ENCODE measurements at regions not wholly inside any gene's neighbourhood (a gene's known extent, or its start where the extent isn't known, plus 50 kb on each side); places are given as distances from the start of the nearest gene placed in this dataset.

GRCh38 chr15:36347272-36347858 is 232.1 kb upstream of the CDIN1 start:
- no peak for DNase-seq (ENCODE audit: low read depth in 2 of 2)

GRCh38 chr15:36356466-36356865 is 223.0 kb upstream of the CDIN1 start:
- no peak for DNase-seq (ENCODE audit: low read depth in 2 of 2)

DNA sequence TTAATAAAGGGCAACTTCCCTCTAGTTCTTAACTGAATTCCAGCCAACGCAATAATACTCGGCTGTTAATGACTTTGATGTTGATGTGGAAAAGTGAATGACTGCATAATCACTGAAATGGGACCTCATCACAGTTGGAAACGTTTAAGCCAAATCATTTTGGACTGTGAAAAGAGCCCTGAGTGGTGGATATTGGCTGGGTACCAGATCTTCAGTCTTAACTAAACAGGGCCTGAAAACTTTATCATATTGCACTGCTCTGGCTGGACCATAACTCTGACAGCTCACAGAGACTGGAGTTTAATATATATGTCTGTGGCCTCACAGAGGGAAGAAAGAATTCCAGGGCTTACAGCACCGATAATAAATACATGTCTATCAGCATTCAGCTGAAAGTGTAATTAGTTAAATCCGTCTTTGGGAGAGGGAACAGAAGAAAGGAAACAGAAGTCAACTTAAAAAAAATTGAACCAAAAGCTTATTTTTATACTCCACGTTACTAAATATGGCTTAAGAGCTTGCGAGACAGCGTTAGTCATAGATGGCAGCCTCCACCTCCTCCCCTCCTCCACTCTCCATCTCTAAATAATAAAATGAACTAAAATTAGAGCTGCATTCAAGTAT is 222.3 kb upstream of the CDIN1 start:
- no peak for DNase-seq (ENCODE audit: low read depth in 2 of 2)

- no peak for DNase-seq (ENCODE audit: low read depth in 2 of 2)
Observed at GRCh38 chr15:36358094-36358493, 221.3 kb upstream of the CDIN1 start.

- no peak for DNase-seq (ENCODE audit: low read depth in 2 of 2)
Observed at GRCh38 chr15:36358523-36358922, 220.9 kb upstream of the CDIN1 start.

GRCh38 chr15:36359286-36359685 is 220.1 kb upstream of the CDIN1 start:
- DNase-seq (ENCODE audit: low read depth in 2 of 2): no peak

DNA sequence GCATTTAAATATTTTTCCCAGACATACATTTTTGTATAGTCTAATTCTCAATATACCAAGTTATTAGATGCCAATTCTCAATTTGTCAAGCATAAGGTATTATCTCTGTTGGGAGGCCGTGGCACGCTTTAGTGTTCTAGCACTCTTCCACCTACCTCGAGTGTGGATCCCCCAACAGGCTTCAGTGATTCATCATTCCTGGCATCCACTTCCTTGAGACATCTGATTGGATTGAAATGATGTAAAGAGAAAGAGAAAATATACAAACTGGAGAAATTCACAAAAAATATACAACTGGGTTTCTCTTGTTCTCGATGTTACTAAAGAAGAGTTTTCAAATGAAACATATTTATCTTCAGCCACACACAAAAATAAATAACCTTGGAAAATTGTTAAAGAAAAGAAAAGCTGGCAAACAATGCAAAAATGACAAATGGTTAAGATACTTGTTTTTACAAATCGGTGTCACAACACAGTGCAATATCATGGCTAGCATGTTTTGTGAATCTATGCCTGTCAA is 218.0 kb upstream of the CDIN1 start:
- DNase-seq (ENCODE audit: low read depth in 2 of 2): no peak

DNA sequence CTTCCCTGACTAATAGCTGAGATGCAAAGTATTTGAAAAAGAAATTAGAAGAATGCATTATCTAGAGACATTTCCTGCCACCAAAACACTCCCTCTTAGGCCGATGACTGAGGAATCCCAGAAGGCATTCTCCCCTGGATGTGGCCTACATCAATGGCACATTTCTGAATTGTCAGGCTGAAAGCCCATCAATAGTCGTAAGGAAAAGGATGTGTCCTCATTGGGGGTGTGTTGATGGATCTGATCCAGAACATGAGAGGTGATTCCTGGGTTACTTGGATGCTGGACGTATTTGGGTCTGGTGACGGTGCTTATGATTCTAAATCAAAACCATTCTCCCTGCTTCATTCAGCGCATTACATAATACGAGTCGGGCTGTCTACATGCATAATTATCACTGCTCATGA is 216.9 kb upstream of the CDIN1 start:
- no peak for DNase-seq (ENCODE audit: low read depth in 2 of 2)

DNA sequence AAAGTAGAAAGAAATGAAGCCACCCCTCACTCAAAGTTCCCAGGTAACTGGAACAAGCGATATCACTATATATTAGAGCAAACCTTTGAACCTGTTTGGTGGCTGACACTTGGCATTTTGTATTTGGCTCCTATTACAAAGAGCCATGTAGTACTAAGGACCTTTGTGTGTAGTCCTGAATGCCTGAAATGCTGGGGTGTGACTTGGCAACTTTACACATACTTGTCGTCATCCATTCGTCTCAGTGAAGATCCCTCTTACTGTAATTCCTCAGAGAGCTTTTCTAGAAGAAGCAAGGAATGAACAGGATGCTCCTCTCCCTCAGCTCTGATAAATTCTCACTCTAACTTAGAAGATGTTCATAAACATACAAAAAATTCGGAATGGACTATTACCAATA is 216.1 kb upstream of the CDIN1 start:
- DNase-seq (ENCODE audit: low read depth in 2 of 2): no peak

DNA sequence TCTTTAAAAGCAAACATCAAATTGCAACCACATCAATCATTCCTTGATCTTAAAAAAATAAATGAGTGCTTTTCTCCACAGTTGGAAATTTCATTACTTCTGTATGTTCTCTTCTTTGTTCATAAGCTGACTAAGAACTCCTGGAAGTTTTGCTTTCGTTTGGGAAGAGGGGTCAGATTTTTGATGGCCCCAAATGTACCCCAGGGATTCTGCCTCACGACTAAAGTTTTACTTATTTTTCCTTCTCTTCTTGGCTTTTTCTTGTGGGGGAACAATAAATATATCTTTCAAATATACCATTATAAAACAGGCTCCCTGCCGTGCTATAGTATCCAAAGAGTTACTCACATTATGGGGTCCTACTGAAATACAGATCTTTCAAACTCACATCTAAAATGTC is 215.0 kb upstream of the CDIN1 start:
- DNase-seq (ENCODE audit: low read depth in 2 of 2): no peak

GRCh38 chr15:36365963-36366362 is 213.5 kb upstream of the CDIN1 start:
- DNase-seq (ENCODE audit: low read depth in 2 of 2): no peak

DNA sequence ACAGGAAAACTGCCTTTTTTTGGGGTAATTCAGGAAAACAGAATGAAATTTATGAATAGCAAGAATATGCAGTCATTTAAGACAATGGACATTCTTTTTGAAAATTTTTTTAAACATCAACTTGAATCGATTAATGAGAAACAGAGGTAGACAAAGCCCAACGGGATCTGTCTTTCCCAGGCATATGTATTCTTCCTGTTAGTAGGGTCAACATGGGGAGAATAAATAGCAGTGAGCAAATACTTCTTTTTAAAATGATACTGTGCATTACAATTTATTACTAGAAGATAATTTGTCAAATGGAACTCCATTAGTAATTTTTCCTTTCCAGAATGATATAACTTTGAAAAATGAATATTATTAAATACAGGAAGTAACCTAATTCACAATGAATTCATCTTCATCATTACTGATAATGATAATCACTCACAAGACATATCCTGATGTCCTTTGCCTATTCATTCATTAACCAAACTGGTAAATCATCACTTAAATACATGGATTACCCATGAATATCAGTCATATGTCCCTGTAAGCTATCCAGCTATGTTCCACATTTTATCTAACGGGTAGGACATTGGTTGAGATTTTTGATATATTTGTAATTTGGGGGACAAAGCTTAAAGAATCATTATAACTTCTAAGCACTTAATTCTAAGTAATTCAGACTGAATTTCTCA is 209.2 kb upstream of the CDIN1 start:
- no peak for DNase-seq (ENCODE audit: low read depth in 2 of 2)

- no peak for DNase-seq (ENCODE audit: low read depth in 2 of 2)
Observed at GRCh38 chr15:36370731-36371112, 208.7 kb upstream of the CDIN1 start.

DNA sequence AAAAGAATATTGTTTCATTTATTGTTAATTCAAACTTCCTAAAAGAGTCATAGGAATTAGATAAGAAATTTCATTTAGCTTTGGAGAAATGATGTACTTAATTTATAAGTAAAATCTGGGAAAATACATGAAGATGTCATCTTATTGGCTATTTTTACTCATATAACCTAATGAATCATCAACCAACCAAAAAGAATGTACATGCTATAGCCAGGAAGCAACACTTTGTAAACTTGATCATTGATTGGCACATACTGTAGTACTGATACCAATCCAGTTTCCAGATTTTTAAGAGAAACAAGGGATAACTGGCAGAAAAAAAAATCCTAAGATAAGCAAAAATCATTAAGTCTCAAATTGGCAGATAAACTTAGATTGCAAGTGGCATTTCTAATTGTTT is 207.9 kb upstream of the CDIN1 start:
- DNase-seq (ENCODE audit: low read depth in 2 of 2): no peak

- DNase-seq (ENCODE audit: low read depth in 2 of 2): no peak
Observed at GRCh38 chr15:36372968-36373367, 206.5 kb upstream of the CDIN1 start.

DNA sequence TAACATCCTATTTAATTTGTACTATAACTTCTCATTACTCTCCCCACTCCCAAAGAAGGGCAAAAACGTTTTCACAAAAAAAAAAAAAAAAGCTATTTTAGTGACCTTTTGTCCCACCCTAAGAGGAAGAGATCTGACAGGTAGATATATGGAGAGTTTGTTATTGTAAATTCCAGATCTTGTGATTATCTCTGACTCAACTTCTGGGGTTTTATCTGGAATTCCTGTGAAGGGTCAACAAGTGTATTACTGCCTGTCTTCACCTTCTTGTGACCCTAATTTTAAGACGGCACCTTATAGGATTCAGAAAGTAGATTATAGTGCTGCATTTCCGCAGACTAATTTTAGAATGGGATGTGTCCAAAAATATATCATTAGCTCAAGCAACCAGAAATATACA is 205.9 kb upstream of the CDIN1 start:
- no peak for DNase-seq (ENCODE audit: low read depth in 2 of 2)

DNA sequence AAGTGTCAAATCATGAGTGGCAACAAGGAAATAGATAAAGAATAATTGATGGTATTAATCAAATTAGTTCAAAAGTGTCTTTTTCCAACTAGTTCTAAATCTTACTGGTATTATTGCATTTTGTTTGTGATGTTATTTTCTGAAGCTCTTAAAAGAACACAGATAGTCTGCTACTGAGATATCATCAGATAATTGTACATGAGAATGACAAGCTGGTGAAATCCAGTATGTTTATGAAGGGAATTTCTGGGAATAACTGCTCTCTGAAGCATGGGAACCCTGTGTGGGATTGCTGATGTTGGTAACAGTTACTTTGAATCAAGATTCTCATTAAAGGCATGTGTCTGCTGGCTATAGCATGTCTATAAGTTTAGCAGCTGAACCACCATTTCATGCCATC is 190.3 kb upstream of the CDIN1 start:
- DNase-seq (ENCODE audit: low read depth in 2 of 2): no peak

GRCh38 chr15:36390491-36390890 is 188.9 kb upstream of the CDIN1 start:
- DNase-seq (ENCODE audit: low read depth in 2 of 2): no peak

DNA sequence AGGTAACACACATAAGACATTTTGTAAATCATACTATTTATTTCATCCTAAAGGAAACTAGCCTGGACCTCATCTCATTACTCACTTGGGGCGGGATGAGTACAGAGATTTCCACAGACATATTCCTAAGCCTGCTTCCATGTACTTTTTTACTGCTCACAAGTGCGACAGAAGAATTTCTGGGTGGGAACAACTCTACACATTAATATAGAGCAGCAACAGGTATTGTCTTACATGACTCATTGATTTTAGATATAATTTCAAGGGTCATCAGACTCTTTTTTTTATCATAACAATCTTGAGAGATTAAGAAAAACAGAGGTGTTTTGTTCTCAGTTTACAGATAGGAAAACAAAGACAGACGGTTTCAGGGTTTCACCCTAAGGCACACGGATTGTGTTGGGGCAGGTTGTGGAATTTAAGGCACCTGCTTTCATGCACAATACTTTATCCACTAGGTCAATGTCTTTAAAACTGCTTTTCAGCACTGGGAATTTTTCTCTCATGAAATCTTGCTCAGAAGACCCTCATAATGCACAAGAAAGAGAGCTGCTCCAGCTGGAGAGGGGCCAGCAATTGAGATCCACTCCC is 186.7 kb upstream of the CDIN1 start:
- no peak for DNase-seq (ENCODE audit: low read depth in 2 of 2)

GRCh38 chr15:36398212-36398611 is 181.2 kb upstream of the CDIN1 start:
- no peak for DNase-seq (ENCODE audit: low read depth in 2 of 2)

- no peak for DNase-seq (ENCODE audit: low read depth in 2 of 2)
Observed at GRCh38 chr15:36399276-36399675, 180.2 kb upstream of the CDIN1 start.

GRCh38 chr15:36400936-36401585 is 178.4 kb upstream of the CDIN1 start:
- DNase-seq (ENCODE audit: low read depth in 2 of 2): no peak

Measured in stimulated activated CD8-positive, alpha-beta memory T cell treated with anti-CD3 and anti-CD28 coated beads, Interleukin-2, amount 100 ng/mL, for 48 hours (primary cell).